Progenitor cell of endocrine pancreas (in vitro differentiated cells): ENCODE measurements at regions not wholly inside any gene's neighbourhood (a gene's known extent, or its start where the extent isn't known, plus 50 kb on each side); places are given as distances from the start of the nearest gene placed in this dataset.

ENCODE experiments used
- DNase-seq: peaks from one replicate; pipeline ENCODE4 v3.0.0; 2021; ENCODE audit warnings: low spot score; ENCODE audit not compliant: unreplicated experiment
- H3K27ac Mint-ChIP-seq: 2 replicates; pipeline ENCODE4 v1.8.0; 2021; ENCODE audit warnings: mild to moderate bottlenecking, moderate library complexity, mixed read lengths
- H3K27me3 Mint-ChIP-seq: 2 replicates; pipeline ENCODE4 v1.8.0; 2021; ENCODE audit warnings: mixed read lengths
- H3K36me3 Mint-ChIP-seq: 2 replicates; pipeline ENCODE4 v1.8.0; 2022; ENCODE audit warnings: mixed read lengths; ENCODE audit not compliant: insufficient read depth
- H3K4me1 Mint-ChIP-seq: 2 replicates; pipeline ENCODE4 v1.8.0; 2021; ENCODE audit warnings: low read depth, mixed read lengths
- H3K4me3 Mint-ChIP-seq: 2 replicates; pipeline ENCODE4 v1.8.0; 2021; ENCODE audit warnings: low read depth, mild to moderate bottlenecking, moderate library complexity, mixed read lengths
- H3K9me3 Mint-ChIP-seq: 2 replicates; pipeline ENCODE4 v1.8.0; 2021; ENCODE audit warnings: low read depth, mixed read lengths
- CTCF ChIP-seq: fragments of 200-600 bp; sonication (generic); IDR thresholded peaks from one replicate; pipeline ENCODE4 v1.5.0; 2021; ENCODE audit warnings: antibody characterized with exemption, mild to moderate bottlenecking; ENCODE audit not compliant: unreplicated experiment

- TF ChIP-seq CTCF = no peak
- no peak for DNase-seq
- Mint-ChIP-seq H3K27ac (no peak overlapping the region), H3K4me1 (no peaks in the 10 kb centered on the region), H3K9me3 (peaks cover 27% of the 10 kb centered on the region), H3K36me3 (peaks cover 4% of the 10 kb centered on the region), H3K27me3 (no peaks in the 10 kb centered on the region), H3K4me3 (no peak overlapping the region)
These were observed 630.3 kb downstream of the TBC1D22A start for GRCh38 chr22:47392729-47393128.

GRCh38 chr22:47392054-47392347 lies 629.6 kb downstream of the TBC1D22A start:
- H3K27me3 Mint-ChIP-seq = no peaks in the 10 kb centered on the region
- H3K9me3 Mint-ChIP-seq = peaks cover 25% of the 10 kb centered on the region
- H3K4me3 Mint-ChIP-seq = no peak overlapping the region
- H3K4me1 Mint-ChIP-seq = no peaks in the 10 kb centered on the region
- H3K27ac Mint-ChIP-seq = no peak overlapping the region
- no peak for TF ChIP-seq CTCF
- no peak for DNase-seq
- H3K36me3 Mint-ChIP-seq = peaks cover 4% of the 10 kb centered on the region

GRCh38 chr22:47391169-47392053 lies 629.0 kb downstream of the TBC1D22A start:
- TF ChIP-seq CTCF = no peak
- Mint-ChIP-seq H3K36me3 (peaks cover 2% of the 10 kb centered on the region), H3K9me3 (peaks cover 21% of the 10 kb centered on the region), H3K4me1 (no peaks in the 10 kb centered on the region), H3K27ac (no peak overlapping the region), H3K4me3 (no peak overlapping the region), H3K27me3 (no peaks in the 10 kb centered on the region)
- DNase-seq = no peak

GRCh38 chr22:47390026-47390970 lies 627.8 kb downstream of the TBC1D22A start:
- Mint-ChIP-seq H3K9me3 (peaks cover 24% of the 10 kb centered on the region), H3K27ac (no peak overlapping the region), H3K4me3 (no peak overlapping the region), H3K27me3 (no peaks in the 10 kb centered on the region), H3K4me1 (no peaks in the 10 kb centered on the region), H3K36me3 (peaks cover 2% of the 10 kb centered on the region)
- no peak for DNase-seq
- TF ChIP-seq CTCF = no peak

- H3K9me3 Mint-ChIP-seq = peaks cover 23% of the 10 kb centered on the region
- H3K27ac Mint-ChIP-seq = no peak overlapping the region
- TF ChIP-seq CTCF = no peak
- H3K4me3 Mint-ChIP-seq = no peak overlapping the region
- no peaks in the 10 kb centered on the region for H3K4me1 Mint-ChIP-seq
- H3K27me3 Mint-ChIP-seq = no peaks in the 10 kb centered on the region
- no peaks in the 10 kb centered on the region for H3K36me3 Mint-ChIP-seq
- no peak for DNase-seq
These were observed 626.8 kb downstream of the TBC1D22A start for GRCh38 chr22:47389201-47389600.
